ENCODE measurements at regions not wholly inside any gene's neighbourhood (a gene's known extent, or its start where the extent isn't known, plus 50 kb on each side); places are given as distances from the start of the nearest gene placed in this dataset.
A peak's percentile ranks its signal among the peaks of the same experiment; 100 is the strongest.

GRCh38 chrX:137427426-137427778, 138.5 kb upstream of the ZIC3 start:
- Histone ChIP-seq H3K4me1 (peaks cover 0 to 16% of the 10 kb centered on the region in 2 donors), H3K9me3 (no peaks in the 10 kb centered on the region), H3K27me3 (peaks cover 13 to 42% of the 10 kb centered on the region in 2 donors), H3K4me3 (peak overlapping the region; percentile 20 to 46), H3K27ac (no peak overlapping the region), H3K36me3 (no peaks in the 10 kb centered on the region)
- TF ChIP-seq, protein P1, sequence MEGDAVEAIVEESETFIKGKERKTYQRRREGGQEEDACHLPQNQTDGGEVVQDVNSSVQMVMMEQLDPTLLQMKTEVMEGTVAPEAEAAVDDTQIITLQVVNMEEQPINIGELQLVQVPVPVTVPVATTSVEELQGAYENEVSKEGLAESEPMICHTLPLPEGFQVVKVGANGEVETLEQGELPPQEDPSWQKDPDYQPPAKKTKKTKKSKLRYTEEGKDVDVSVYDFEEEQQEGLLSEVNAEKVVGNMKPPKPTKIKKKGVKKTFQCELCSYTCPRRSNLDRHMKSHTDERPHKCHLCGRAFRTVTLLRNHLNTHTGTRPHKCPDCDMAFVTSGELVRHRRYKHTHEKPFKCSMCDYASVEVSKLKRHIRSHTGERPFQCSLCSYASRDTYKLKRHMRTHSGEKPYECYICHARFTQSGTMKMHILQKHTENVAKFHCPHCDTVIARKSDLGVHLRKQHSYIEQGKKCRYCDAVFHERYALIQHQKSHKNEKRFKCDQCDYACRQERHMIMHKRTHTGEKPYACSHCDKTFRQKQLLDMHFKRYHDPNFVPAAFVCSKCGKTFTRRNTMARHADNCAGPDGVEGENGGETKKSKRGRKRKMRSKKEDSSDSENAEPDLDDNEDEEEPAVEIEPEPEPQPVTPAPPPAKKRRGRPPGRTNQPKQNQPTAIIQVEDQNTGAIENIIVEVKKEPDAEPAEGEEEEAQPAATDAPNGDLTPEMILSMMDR (IDR thresholded peaks at IDR 0.05), result no peak
- no peak for DNase-seq (ENCODE audit: low spot score)

DNA sequence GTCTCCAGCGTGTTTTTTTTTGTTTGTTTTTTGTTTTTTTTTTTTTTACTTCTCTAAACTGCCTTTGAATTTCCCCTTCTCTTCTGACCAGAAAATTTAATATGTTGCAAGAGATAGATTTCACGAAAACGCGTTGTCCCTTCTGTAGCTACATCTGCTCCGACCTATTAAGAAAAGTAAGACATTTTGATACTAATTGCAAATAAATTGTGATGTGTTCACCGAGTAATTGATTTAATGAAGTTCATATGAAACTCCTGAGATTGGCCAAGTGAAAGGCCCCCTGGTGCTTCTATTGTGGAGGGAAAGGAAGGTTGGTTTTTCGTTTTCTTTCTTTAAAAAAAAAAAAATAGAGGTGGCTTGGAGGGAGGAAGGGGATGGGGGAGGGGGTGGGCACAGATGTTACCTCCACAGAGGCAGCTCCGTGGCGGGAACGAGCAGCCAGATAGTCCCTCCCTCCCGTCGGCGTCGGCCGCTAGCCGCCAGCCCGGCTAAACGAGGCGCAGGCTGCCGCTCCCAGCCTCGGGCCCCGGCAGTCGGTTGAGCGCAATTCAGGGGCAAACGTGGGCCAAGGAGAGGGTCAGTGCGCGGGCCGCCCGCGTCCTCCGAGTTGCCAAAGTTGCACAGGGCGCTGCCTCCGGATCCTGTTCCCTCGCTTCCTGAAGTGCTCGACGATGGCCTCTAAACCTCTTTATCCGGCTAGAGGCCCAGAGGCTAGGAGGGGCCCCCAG, 139.1 kb upstream of the ZIC3 start:
- peaks cover 14 to 40% of the 10 kb centered on the region in 2 donors for H3K27me3 ChIP-seq
- no peaks in the 10 kb centered on the region for H3K9me3 ChIP-seq
- peaks cover 0 to 16% of the 10 kb centered on the region in 2 donors for H3K4me1 ChIP-seq
- peak overlapping the region in 1 of 2 donors; percentile 46 for H3K4me3 ChIP-seq
- TF ChIP-seq, protein P1 (IDR thresholded peaks at IDR 0.05), result no peak
- H3K36me3 ChIP-seq, result no peaks in the 10 kb centered on the region
- no peak for DNase-seq (ENCODE audit: low spot score)
- no peak overlapping the region for H3K27ac ChIP-seq

DNA sequence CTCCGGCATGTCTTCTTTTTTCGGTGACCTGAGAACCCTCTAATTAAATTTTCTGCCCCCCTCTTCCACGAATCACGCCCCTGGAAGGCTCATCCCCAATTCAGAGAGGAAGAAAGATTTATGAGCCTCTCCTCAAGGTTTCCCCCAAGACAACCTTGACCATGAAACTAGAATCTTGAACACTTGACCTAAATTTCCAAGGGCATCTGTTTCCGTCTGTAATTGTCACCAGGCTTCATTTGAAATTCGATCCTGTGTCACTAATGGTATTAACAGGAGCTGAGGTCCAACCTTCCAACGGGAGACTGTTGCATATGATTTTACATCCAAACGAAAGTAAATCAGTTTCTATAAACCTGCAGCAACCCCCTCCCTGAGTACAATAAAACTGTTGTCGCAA, 139.9 kb upstream of the ZIC3 start:
- no peak overlapping the region for H3K4me3 ChIP-seq
- no peaks in the 10 kb centered on the region for H3K36me3 ChIP-seq
- peaks cover 15 to 38% of the 10 kb centered on the region in 2 donors for H3K27me3 ChIP-seq
- peaks cover 0 to 16% of the 10 kb centered on the region in 2 donors for H3K4me1 ChIP-seq
- TF ChIP-seq, protein P1 (IDR thresholded peaks at IDR 0.05), result no peak
- H3K9me3 ChIP-seq, result no peaks in the 10 kb centered on the region
- no peak overlapping the region for H3K27ac ChIP-seq
- no peak for DNase-seq (ENCODE audit: low spot score)

GRCh38 chrX:137425273-137425902, 140.5 kb upstream of the ZIC3 start:
- TF ChIP-seq, protein P1 (IDR thresholded peaks at IDR 0.05), result no peak
- no peak overlapping the region for H3K27ac ChIP-seq
- H3K36me3 ChIP-seq, result no peaks in the 10 kb centered on the region
- no peak for DNase-seq (ENCODE audit: low spot score)
- H3K4me1 ChIP-seq, result peaks cover 0 to 16% of the 10 kb centered on the region in 2 donors
- H3K4me3 ChIP-seq, result no peak overlapping the region
- H3K27me3 ChIP-seq, result peaks cover 13 to 38% of the 10 kb centered on the region in 2 donors
- no peaks in the 10 kb centered on the region for H3K9me3 ChIP-seq

DNA sequence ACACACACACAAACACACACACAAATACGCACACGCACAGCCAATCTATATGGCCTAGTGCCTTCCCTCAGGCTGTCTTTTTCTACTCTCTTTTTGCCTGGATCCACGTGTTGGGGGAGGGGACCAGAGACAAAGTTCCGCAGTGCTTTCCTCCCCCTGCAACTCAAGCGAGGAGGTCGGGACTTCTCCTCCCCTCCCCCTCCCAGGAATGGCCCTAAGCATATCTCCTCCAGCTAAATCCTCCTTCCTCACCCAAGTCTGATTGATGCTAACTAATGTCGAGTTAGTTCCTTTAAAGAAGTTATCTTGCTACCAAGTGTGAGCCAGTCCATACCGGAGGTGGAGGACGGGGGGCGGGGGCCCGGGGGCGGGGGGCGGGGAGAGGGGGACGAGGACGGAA, 141.2 kb upstream of the ZIC3 start:
- Histone ChIP-seq H3K36me3 (no peaks in the 10 kb centered on the region), H3K4me3 (no peak overlapping the region), H3K9me3 (no peaks in the 10 kb centered on the region), H3K27ac (no peak overlapping the region), H3K27me3 (peaks cover 13 to 35% of the 10 kb centered on the region in 2 donors), H3K4me1 (peaks cover 0 to 16% of the 10 kb centered on the region in 2 donors)
- no peak for DNase-seq (ENCODE audit: low spot score)
- TF ChIP-seq, protein P1 (IDR thresholded peaks at IDR 0.05), result no peak

Measured in right atrium auricular region (tissue), 2 donors.